Stimulated activated CD8-positive, alpha-beta memory T cell treated with anti-CD3 and anti-CD28 coated beads, Interleukin-12 subunit alpha, Interleukin-12 subunit beta, amount 100 ng/mL, for 24 hours (primary cell): ENCODE measurements at regions not wholly inside any gene's neighbourhood (a gene's known extent, or its start where the extent isn't known, plus 50 kb on each side); places are given as distances from the start of the nearest gene placed in this dataset.
"Not testable (repeated sequence)": the region's sequence is repeated elsewhere in the genome, so short reads cannot be mapped to it uniquely, and the experiment has no call there.

ENCODE experiments used
- DNase-seq: peaks from one replicate; pipeline ENCODE4 v3.0.0-alpha.2; 2020; ENCODE audit errors: extremely low read depth

GRCh38 chr21:17293016-17293562 lies 219.8 kb upstream of the CXADR start:
- DNase-seq = not testable (repeated sequence)

- DNase-seq = no peak
Measured at GRCh38 chr21:17295997-17296396, 216.8 kb upstream of the CXADR start.

DNA sequence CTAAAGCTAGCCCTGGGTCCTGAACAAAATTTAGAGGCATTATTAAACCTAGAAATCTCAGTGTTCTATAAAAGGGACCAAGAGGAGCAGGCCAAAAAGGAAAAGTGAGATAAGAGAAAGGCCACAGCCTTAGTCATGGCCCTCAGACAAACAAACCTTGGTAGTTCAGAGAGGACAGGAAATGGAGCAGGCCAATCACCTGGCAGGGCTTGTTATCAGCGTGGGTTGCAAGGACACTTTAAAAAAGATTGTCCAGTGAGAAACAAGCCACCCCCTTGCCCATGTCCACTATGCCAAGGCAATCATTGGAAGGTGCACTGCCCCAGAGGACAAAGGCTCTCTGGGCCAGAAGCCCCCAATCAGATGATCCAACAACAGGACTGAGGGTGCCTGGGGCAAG lies 213.3 kb upstream of the CXADR start:
- DNase-seq = not testable (repeated sequence)

- DNase-seq = not testable (repeated sequence)
Measured at GRCh38 chr21:17327715-17328114, 185.1 kb upstream of the CXADR start.

- no peak for DNase-seq
Measured at GRCh38 chr21:17334484-17334883, 178.4 kb upstream of the CXADR start.

DNA sequence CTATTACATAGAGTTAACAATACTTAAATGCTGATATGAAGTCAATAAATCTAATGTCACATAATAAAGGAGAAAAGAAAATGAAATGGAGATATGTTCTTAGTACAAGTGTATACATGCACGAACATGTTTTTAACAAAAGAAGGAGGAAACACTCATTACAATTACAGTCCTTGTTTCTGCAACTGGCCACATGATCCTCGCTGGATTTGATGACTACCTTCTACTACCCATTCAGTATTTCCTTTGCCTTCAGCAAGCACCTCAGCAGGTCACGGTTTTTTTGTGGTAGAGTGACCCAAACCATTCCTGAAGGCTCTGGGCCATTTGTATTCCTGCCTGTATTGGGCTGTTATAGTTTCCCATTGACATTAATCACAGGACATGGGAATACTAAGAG lies 172.8 kb upstream of the CXADR start:
- no peak for DNase-seq

- DNase-seq = no peak
Measured at GRCh38 chr21:17343055-17343454, 169.8 kb upstream of the CXADR start.

GRCh38 chr21:17348357-17348756 lies 164.5 kb upstream of the CXADR start:
- no peak for DNase-seq

GRCh38 chr21:17348849-17349248 lies 164.0 kb upstream of the CXADR start:
- DNase-seq = no peak

DNA sequence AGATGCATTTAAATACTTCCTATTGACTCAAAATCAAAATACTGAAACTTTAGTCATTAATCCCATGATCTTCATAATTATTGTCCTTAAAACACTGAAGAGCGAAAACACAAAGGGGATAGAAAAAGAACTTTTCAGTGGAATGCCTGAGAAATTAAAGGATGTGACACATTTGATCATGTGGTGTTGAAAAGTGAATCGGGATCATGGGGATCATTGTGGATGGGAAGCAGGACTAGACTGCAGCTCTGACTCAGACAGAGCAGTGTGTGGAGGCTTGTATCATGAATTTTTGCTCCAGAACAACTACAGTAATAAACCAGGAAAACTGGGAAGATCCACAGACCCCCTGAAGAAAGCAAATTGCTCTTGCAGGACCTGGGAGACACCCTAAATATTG lies 161.1 kb upstream of the CXADR start:
- DNase-seq = no peak

- DNase-seq = no peak
Measured at GRCh38 chr21:17352996-17353655, 159.7 kb upstream of the CXADR start.

- DNase-seq = no peak
Measured at GRCh38 chr21:17359781-17360180, 153.1 kb upstream of the CXADR start.

DNA sequence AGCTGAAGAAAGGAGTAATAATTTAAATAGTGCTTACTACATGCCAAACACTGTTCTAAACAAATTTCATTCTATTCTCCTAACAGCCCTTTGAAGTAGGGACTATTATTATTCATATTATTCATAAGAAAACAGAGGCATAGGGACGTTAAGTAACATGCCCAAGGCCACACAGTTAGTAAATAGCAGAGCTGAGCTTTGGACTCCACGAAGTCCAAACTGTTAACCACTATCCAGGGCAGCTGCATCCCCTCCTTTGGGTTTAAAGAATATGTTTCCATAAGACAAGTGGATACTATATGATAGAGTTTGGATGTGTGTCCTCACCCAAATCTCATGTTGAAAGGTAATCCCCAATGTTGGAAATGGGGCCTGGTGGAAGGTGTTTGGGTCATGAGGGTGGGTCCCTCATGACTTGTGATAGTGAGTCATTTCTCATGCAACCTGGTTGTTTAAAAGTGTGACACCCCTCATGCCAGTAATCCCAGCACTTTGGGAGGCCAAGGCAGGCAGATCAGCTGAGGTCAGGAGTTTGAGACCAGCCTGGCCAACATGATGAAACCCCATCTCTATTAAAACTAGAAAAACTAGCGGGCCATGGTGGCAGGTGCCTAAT lies 144.0 kb upstream of the CXADR start:
- DNase-seq = no peak

DNA sequence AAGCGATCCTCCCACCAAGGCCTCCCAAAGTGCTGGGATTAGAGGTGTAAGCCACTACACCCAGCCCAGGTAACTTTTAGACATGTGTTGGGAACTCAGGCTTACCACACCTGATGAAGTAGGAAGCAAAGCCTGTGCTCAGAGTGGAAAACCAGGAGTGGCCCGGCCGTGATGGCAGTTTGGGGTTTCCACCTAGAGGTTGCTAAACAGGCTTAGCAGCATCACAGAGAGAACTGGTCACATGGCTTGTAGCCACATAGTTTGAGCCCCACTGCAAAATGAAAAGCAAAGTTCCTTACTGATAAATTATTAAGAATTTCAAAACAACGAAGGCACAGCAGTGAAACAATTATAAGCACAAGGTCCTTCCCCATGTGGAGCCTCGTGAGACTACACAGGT lies 142.6 kb upstream of the CXADR start:
- DNase-seq = no peak

GRCh38 chr21:17370916-17371315 lies 141.9 kb upstream of the CXADR start:
- DNase-seq = no peak

GRCh38 chr21:17371450-17371849 lies 141.4 kb upstream of the CXADR start:
- DNase-seq = no peak

GRCh38 chr21:17372200-17372599 lies 140.6 kb upstream of the CXADR start:
- no peak for DNase-seq

DNA sequence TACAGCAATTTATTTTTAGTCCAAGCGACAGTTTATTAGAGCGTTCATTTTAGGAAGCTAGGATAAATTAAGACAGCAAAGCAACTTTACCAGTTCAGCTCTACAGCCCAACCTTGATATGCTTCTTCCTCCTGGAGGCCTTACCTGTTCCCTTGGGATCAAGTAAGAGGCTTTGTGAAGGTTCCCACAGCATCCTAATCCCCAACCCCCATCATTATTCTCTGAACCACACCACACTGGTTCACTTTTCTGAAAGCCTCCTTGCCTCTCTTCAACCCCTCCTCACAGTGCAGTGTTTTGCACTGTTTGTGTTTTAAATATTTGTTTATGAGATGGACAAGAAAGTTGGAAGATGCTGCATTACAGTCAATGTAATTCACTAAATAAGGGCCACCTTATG lies 126.3 kb upstream of the CXADR start:
- no peak for DNase-seq

GRCh38 chr21:17387030-17387617 lies 125.7 kb upstream of the CXADR start:
- DNase-seq = peak; percentile 16

GRCh38 chr21:17388226-17388625 lies 124.6 kb upstream of the CXADR start:
- no peak for DNase-seq

DNA sequence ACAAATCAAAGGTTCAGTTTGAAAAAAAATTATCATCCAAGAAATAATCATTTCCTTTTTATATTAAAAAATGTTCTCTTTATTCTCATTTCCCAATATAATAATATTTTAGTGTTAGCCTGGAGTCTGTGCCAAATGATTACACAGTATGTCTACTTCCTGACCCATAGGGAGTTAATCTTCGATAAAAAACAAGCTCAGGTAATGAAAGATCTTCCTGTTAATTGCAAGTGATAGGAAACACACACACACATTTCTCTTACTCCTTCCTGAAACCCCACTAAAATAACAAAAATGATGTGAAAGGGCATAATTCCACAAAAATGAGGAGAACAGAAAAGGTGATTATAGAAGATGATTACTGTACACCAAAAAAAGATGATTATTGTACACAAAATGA lies 123.5 kb upstream of the CXADR start:
- no peak for DNase-seq

DNA sequence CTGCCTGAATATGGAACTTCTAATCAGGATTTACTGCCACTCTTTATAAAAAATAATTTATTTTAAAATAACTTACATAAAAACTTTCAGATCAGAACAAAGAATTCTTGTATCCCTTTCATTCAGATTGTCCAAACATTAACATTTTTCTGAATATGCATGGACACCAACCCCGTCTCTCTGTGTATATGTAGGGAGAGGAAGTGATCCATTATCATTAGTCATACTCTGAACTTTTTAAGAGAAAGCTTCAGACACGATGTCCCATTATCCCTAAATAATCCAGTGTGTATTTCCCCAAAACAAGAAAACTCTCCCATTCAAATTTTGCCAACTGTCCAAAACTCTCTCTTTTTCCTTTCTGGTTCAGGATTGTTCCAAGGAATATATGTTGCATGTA lies 122.3 kb upstream of the CXADR start:
- no peak for DNase-seq

GRCh38 chr21:17391811-17392340 lies 121.0 kb upstream of the CXADR start:
- DNase-seq = no peak
